ACC112 (cell line): ENCODE measurements at regions not wholly inside any gene's neighbourhood (a gene's known extent, or its start where the extent isn't known, plus 50 kb on each side); places are given as distances from the start of the nearest gene placed in this dataset.

Experiments used
- H2AFZ ChIP-seq: fragments of 200-600 bp; sonication (generic); one replicate; pipeline ENCODE4 v1.6.0; 2017; ENCODE audit warnings: antibody characterized with exemption, low read length; ENCODE audit not compliant: unreplicated experiment
- H3K27ac ChIP-seq: fragments of 200-600 bp; sonication (generic); 2 replicates; pipeline ENCODE4 v1.5.1; 2014; ENCODE audit warnings: low read depth, mild to moderate bottlenecking, antibody characterized with exemption, low read length, moderate library complexity
- H3K27me3 ChIP-seq: fragments of 200-600 bp; sonication (generic); 2 replicates; pipeline ENCODE4 v1.6.1; 2014; ENCODE audit warnings: mild to moderate bottlenecking, antibody characterized with exemption, low read length, moderate library complexity, mixed read lengths; ENCODE audit not compliant: insufficient read depth
- H3K36me3 ChIP-seq: fragments of 200-600 bp; sonication (generic); 2 replicates; pipeline ENCODE4 v1.6.1; 2016; ENCODE audit warnings: mild to moderate bottlenecking, antibody characterized with exemption, low read length, moderate library complexity, mixed read lengths; ENCODE audit not compliant: insufficient read depth
- H3K4me1 ChIP-seq: fragments of 200-600 bp; sonication (generic); one replicate; pipeline ENCODE4 v1.6.1; 2016; ENCODE audit warnings: low read length, mixed read lengths; ENCODE audit not compliant: insufficient read depth, unreplicated experiment, control insufficient read depth
- H3K4me3 ChIP-seq: fragments of 200-600 bp; sonication (generic); 2 replicates; pipeline ENCODE4 v1.5.1; 2014; ENCODE audit warnings: mild to moderate bottlenecking, low read depth, low read length
- H3K79me2 ChIP-seq: fragments of 200-600 bp; sonication (generic); one replicate; pipeline ENCODE4 v1.6.0; 2016; ENCODE audit warnings: low read length; ENCODE audit not compliant: control insufficient read depth, unreplicated experiment, insufficient read depth

DNA sequence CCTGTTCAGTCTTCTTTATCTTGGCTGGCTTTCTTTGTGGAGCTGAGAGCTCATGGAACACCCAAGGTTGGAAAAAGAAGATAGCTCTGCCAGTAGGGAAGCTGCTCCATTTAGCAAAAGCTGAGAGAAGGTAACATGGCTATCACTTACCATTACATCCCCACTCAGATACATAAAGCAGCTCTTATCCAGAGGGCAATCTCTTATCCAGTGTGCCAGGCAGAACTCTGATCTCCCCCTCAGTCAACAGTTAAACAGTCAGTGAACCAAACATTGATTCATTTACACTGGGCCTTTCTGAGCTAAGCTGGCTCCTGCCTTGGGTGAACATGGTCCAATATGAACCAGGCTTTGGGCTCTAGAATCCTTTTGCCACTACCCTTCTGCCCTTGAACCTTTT lies 624.2 kb downstream of the NTRK3 start:
- Histone ChIP-seq H3K4me3 (no peak overlapping the region), H3K27ac (no peak overlapping the region), H3K79me2 (no peaks in the 10 kb centered on the region), H3K27me3 (no peaks in the 10 kb centered on the region), H3K36me3 (no peaks in the 10 kb centered on the region), H3K4me1 (no peaks in the 10 kb centered on the region), H2AFZ (no peak overlapping the region)

DNA sequence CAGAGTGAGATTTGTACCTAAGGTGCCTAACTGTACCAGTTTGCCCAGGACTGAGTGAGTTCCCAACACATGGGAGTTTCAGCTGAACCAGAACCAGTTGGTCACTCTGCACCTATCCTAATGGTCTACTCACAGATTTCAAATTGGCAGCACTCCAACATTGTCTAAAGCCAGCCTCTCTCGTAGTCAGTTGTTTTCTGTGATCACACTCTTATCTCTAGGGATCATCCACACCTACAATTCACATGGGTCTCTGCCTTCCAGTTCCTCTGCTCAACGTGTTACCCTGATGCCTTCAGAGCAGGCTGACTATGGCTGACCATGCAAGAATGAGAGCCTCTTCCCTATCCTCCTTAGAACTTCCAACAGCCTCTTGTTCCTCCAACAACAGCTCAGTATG lies 624.8 kb downstream of the NTRK3 start:
- H3K27ac ChIP-seq, result no peak overlapping the region

DNA sequence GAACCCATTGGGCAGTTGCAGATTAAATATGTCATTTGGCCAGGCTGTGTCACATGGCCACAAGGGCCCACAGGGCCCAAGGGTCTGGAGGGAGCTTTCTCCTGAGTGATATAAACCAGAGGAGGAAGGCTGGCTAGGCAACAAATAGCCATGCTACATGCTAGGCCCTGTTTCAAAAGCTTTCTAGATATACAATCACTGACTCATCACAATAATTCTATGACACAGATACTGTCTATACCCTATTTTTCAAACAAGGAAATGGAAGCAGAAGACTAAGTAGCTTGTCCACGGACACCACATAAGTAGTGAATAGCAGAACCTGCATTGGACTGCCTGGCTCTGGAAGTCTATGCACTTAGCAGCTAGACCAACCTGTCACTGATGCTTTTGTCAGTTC lies 625.4 kb downstream of the NTRK3 start:
- no peaks in the 10 kb centered on the region for H3K36me3 ChIP-seq
- H3K79me2 ChIP-seq, result no peaks in the 10 kb centered on the region
- no peaks in the 10 kb centered on the region for H3K4me1 ChIP-seq
- H3K27me3 ChIP-seq, result no peaks in the 10 kb centered on the region
- no peak overlapping the region for H3K4me3 ChIP-seq
- no peak overlapping the region for H2AFZ ChIP-seq
- no peak overlapping the region for H3K27ac ChIP-seq

More for the DNA sequence above, 624.8 kb downstream of the NTRK3 start:
- Histone ChIP-seq H3K36me3 (no peaks in the 10 kb centered on the region), H3K27me3 (no peaks in the 10 kb centered on the region), H3K4me3 (no peak overlapping the region), H2AFZ (no peak overlapping the region), H3K79me2 (no peaks in the 10 kb centered on the region), H3K4me1 (no peaks in the 10 kb centered on the region)

DNA sequence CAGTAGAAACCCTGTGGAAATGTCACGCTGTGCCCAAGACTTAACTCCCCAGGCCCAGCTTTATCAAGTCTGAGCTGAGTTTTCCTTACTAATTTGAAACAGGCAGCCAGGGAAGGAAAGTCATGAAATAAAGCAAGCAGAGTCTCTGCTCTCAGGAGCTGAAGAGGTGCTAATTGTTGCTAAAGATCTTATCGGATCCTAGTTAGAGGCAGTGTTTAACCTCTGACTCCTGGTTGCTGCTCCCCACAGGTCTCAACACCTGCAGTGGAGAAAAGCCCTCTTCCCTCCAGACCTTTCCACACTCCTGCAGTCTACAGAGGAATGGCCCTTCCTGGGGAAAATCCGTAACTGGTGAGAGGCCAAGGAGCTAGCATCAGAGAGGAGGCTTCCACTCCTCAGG lies 628.2 kb downstream of the NTRK3 start:
- no peaks in the 10 kb centered on the region for H3K36me3 ChIP-seq
- no peak overlapping the region for H3K4me3 ChIP-seq
- no peaks in the 10 kb centered on the region for H3K4me1 ChIP-seq
- H3K79me2 ChIP-seq, result no peaks in the 10 kb centered on the region
- H3K27ac ChIP-seq, result no peak overlapping the region
- H3K27me3 ChIP-seq, result no peaks in the 10 kb centered on the region
- no peak overlapping the region for H2AFZ ChIP-seq

DNA sequence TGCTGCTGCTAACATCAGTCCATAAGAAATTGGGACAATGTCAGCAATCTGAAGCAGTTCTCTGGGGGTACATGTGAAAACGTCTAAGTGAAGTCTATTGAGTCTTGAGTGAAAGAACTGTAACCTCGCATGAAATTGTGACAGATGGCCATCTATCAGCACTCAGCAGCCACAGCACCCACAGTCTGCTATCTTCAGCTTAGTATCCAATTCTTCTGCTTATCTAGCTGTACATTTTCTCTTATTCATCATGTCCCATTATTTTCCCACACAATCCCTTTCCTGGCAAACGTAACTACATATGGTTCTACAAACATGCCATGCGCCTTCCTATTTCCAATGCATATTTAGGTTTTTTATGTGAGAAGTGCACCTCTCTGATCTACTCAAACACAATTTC lies 629.7 kb downstream of the NTRK3 start:
- Histone ChIP-seq H3K27ac (no peak overlapping the region), H3K79me2 (no peaks in the 10 kb centered on the region), H3K36me3 (no peaks in the 10 kb centered on the region), H3K4me1 (no peaks in the 10 kb centered on the region), H2AFZ (no peak overlapping the region), H3K27me3 (no peaks in the 10 kb centered on the region), H3K4me3 (no peak overlapping the region)

DNA sequence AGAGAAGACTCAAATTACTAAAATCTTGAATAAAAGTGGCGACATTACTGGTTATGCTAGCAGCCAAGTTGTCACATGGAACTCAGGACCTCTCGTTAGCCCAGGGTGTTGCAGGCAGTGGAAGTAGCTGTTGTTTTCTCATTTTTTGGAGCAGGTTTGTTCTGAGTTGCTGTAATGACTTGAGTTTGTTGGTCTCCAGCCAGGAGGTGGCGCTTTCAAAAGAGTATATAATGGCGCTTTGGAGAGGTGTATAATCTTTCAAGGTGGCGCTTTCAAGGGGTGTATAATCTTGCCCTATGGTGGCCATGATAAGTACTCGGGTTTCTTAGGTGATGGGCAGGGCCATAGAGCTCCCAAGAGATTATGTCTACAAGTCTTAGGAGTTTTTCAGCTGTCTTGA lies 632.7 kb downstream of the NTRK3 start:
- H3K4me1 ChIP-seq, result peaks cover 13% of the 10 kb centered on the region
- H3K4me3 ChIP-seq, result no peak overlapping the region
- no peak overlapping the region for H3K27ac ChIP-seq
- no peaks in the 10 kb centered on the region for H3K27me3 ChIP-seq
- H2AFZ ChIP-seq, result no peak overlapping the region
- no peaks in the 10 kb centered on the region for H3K79me2 ChIP-seq
- no peaks in the 10 kb centered on the region for H3K36me3 ChIP-seq

DNA sequence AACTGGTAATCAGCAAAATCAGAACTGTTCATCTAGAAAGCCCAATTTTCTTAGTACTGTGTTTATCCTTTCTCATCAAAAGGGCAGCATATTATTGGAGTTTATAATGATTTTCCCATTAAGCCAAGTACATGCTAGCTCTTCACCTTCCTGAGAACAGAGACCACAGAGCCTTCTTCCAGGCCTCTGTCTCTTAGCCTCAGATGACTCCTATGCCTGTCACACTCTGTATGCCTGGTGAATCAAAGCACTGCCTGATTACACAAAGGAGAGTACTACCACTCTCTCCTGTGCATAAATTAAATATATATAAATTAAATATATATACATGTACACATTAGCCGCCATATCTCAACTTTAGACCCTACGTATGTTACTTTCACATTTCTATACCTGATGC lies 636.1 kb downstream of the NTRK3 start:
- Histone ChIP-seq H3K79me2 (no peaks in the 10 kb centered on the region), H3K4me3 (no peak overlapping the region), H3K4me1 (peaks cover 26% of the 10 kb centered on the region), H3K27ac (peak overlapping the region; percentile 98), H2AFZ (no peak overlapping the region), H3K27me3 (no peaks in the 10 kb centered on the region), H3K36me3 (no peaks in the 10 kb centered on the region)

DNA sequence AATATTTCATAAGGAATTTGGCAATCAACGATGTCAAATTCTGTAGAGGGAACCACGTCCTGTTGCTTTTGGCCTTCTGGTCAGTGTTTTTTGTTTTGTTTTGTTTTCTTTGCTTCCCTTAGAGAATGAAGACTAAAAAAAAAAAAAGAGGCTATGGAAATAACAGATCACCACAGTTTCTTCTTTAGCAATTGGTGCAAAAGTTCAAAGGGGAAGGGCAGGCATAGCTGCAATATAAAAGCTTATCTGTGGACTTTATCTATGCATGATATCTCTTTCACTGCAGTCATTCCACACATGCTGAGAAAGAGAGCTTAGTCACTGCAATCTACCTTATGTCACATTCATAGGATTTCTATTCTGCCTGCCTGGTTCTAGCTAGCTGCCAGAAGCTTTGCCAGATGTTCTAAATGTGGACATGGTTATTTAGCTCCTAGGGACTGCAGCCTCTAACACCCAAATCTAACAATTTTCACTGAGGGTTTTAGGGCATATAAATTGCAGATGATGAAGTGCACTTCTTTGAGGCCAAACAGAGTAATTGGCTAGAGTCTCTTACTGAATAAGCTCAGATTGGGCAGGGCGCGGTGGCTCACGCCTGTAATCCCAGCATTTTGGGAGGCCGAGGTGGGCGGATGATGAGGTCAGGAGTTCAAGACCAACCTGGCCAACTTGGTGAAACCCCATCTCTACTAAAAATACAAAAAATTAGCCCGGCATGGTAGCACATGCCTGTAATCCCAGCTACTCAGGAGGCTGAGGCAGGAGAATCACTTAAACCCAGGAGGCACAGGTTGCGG lies 637.2 kb downstream of the NTRK3 start:
- Histone ChIP-seq H3K4me1 (peaks cover 26% of the 10 kb centered on the region), H3K36me3 (no peaks in the 10 kb centered on the region), H2AFZ (peak overlapping the region; percentile 88), H3K27ac (peak overlapping the region; percentile 98), H3K79me2 (no peaks in the 10 kb centered on the region), H3K4me3 (peak overlapping the region; percentile 32), H3K27me3 (no peaks in the 10 kb centered on the region)

DNA sequence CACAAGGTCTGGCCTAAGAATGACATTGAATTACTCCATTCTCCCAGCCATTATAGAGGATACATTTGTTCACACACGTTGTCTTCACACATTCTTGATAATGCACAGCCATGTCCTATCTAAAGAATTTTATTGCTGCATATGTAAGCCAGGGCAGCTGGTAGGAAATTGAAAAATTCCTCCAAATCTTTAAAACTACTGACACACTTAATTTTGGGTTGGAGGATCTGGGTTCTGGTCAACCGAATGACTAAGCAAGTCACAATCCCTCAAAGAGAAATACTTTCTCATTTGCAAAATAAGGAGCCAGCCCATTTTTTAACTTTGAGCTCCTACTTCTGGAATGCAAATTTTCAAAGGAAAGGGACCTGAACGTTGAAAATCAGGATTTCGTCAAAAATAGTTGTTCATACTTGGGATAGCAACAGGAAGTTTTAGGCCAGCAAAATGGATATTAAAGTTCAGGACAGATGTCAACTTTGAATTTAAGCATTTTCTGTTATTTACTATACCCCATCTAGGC lies 638.3 kb downstream of the NTRK3 start:
- H3K36me3 ChIP-seq, result no peaks in the 10 kb centered on the region
- H3K27me3 ChIP-seq, result no peaks in the 10 kb centered on the region
- H3K4me3 ChIP-seq, result peak overlapping the region; percentile 32
- H3K79me2 ChIP-seq, result no peaks in the 10 kb centered on the region
- peak overlapping the region; percentile 98 for H3K27ac ChIP-seq
- H2AFZ ChIP-seq, result peak overlapping the region; percentile 88
- peaks cover 26% of the 10 kb centered on the region for H3K4me1 ChIP-seq

DNA sequence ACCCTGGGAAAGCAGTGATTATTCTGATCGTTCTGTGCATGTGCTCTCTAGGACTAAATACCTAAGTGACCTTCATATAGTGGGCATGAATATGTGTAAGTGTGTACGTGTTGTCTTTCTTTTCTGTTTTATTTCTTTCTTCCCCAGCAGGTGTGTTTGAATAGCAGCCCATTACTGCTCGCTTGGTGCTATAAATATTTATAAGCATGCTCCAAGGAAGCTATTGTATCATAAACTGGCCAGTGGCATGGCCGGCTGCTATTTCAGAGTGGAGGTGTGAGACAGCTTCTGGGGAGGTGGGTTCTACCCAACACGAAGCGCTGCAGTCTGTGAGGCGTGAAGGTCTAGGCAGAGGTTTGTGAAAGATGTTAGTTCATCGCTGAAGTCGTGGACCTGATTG lies 641.8 kb downstream of the NTRK3 start:
- Histone ChIP-seq H3K4me3 (no peak overlapping the region), H3K27ac (no peak overlapping the region), H2AFZ (no peak overlapping the region), H3K27me3 (no peaks in the 10 kb centered on the region), H3K79me2 (no peaks in the 10 kb centered on the region), H3K4me1 (peaks cover 32% of the 10 kb centered on the region), H3K36me3 (no peaks in the 10 kb centered on the region)

DNA sequence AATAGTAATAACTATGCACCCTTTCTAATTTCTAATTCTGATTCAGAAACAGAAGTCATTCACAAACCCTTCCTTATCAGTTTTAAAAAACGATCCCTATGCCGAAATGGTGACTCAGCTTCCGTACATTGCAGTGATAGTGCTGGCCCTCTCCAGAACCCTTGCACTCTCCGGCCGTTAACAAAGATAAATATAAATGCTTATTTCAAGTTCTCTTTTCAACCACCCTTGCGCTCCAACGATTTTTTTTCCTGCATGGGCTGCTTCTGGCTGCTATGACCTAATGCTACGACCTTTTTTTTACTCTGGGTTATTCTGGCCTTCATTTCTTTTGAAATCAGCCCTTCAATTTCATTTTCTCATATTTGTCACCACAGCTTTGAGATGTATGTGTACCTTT lies 646.2 kb downstream of the NTRK3 start:
- Histone ChIP-seq H3K36me3 (no peaks in the 10 kb centered on the region), H3K27ac (peak overlapping the region; percentile 84), H3K4me1 (peaks cover 23% of the 10 kb centered on the region), H3K4me3 (peak overlapping the region; percentile 5; the same call in 1 of the 2 replicates), H3K27me3 (no peaks in the 10 kb centered on the region), H3K79me2 (no peaks in the 10 kb centered on the region), H2AFZ (peak overlapping the region; percentile 26)
